Activated naive CD4-positive, alpha-beta T cell treated with anti-CD3 and anti-CD28 coated beads, Interleukin-2, amount 10 ng/mL, durations not matched to agents 7 days and 5 days (primary cell): ENCODE measurements at regions not wholly inside any gene's neighbourhood (a gene's known extent, or its start where the extent isn't known, plus 50 kb on each side); places are given as distances from the start of the nearest gene placed in this dataset.
"Not testable (repeated sequence)": the region's sequence is repeated elsewhere in the genome, so short reads cannot be mapped to it uniquely, and the experiment has no call there.

ENCODE experiments used
- CTCF ChIA-PET: fragments of 350-600 bp; sonication (Branson Sonifier 250); formaldehyde crosslinking; loops from one replicate; lab custom pipeline; 2021; ENCODE audit warnings: antibody characterized with exemption; lab: Charles Lee
- DNase-seq: peaks from one replicate; pipeline ENCODE4 v3.0.0-alpha.2; 2020
- H3K27ac Mint-ChIP-seq: one replicate; pipeline ENCODE4 v1.8.0; 2021; ENCODE audit warnings: mild to moderate bottlenecking, moderate library complexity, mixed read lengths
- H3K27me3 Mint-ChIP-seq: one replicate; pipeline ENCODE4 v1.8.0; 2021; ENCODE audit warnings: mild to moderate bottlenecking, mixed read lengths
- H3K36me3 Mint-ChIP-seq: one replicate; pipeline ENCODE4 v1.8.0; 2021; ENCODE audit warnings: mixed read lengths
- H3K4me1 Mint-ChIP-seq: one replicate; pipeline ENCODE4 v1.8.0; 2021; ENCODE audit warnings: mixed read lengths
- H3K4me3 Mint-ChIP-seq: one replicate; pipeline ENCODE4 v1.8.0; 2021; ENCODE audit warnings: mild to moderate bottlenecking, moderate library complexity, mixed read lengths
- H3K9me3 Mint-ChIP-seq: one replicate; pipeline ENCODE4 v1.8.0; 2021; ENCODE audit warnings: mixed read lengths

DNA sequence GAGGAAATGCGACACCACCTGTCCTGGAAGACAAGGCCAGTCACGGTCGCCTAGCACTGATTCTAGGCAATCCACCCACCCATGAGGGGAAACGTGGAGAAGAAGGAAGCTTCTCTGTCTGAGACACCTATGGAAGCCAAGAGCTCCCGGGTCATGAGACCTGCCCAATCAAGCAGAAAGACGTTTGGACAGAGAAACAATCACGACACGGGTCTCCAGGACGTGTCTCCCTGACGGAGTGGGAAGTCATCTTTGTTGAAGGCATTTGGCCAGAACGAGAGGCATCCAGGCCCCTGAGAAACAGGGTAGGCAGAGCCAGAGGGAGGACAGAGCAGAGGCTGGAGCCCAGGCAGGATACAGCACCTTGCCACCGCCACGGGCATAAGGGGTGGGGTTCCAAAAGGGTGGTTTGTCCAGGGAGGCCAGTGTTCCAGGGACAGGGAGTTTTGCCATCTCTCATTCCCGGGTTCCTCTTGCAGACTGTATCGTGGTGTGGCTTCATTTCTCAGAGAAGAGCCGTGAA, 482.9 kb downstream of the SPATA31A7 start:
- DNase-seq, H3K27me3 Mint-ChIP-seq, CTCF ChIA-PET, H3K4me3 Mint-ChIP-seq, H3K27ac Mint-ChIP-seq, H3K4me1 Mint-ChIP-seq, H3K36me3 Mint-ChIP-seq: not testable (repeated sequence)
- H3K9me3 Mint-ChIP-seq: peaks cover 30% of the 10 kb centered on the region

DNA sequence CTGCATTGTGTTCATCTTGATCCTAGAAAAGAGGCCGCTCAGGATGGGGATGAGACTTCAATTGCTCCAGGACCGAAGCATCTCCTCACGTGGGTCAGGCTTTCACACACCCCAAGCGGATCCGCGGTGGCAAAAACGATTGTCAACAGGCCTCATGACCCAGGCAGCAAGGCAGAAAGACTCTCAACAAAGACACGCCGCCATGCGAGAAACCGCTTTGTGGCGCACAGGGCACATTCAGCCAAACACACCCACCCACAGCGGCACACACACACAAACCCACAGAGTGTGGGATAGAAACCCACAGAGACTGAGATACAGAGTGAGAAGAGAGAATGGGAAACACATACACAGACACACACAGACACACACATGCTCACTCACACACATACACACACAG, 483.4 kb downstream of the SPATA31A7 start:
- Mint-ChIP-seq H3K4me1 (no peaks in the 10 kb centered on the region), H3K27me3 (no peaks in the 10 kb centered on the region), H3K36me3 (no peaks in the 10 kb centered on the region), H3K9me3 (peaks cover 30% of the 10 kb centered on the region), H3K4me3 (no peak overlapping the region), H3K27ac (no peak overlapping the region)
- CTCF ChIA-PET: no interaction called here
- no peak for DNase-seq

GRCh38 chr9:61673664-61674381, 484.0 kb downstream of the SPATA31A7 start:
- H3K9me3 Mint-ChIP-seq: peaks cover 28% of the 10 kb centered on the region
- no peak overlapping the region for H3K4me3 Mint-ChIP-seq

GRCh38 chr9:61674465-61674864, 484.6 kb downstream of the SPATA31A7 start:
- no peaks in the 10 kb centered on the region for H3K4me1 Mint-ChIP-seq
- H3K27me3 Mint-ChIP-seq: no peaks in the 10 kb centered on the region
- H3K27ac Mint-ChIP-seq: no peak overlapping the region
- peaks cover 23% of the 10 kb centered on the region for H3K9me3 Mint-ChIP-seq
- DNase-seq: no peak
- no peaks in the 10 kb centered on the region for H3K36me3 Mint-ChIP-seq
- CTCF ChIA-PET: no interaction called here
- H3K4me3 Mint-ChIP-seq: no peak overlapping the region

More at GRCh38 chr9:61673664-61674381, 484.0 kb downstream of the SPATA31A7 start:
- Mint-ChIP-seq H3K27me3 (no peaks in the 10 kb centered on the region), H3K36me3 (no peaks in the 10 kb centered on the region), H3K4me1 (no peaks in the 10 kb centered on the region), H3K27ac (no peak overlapping the region)
- DNase-seq: no peak
- CTCF ChIA-PET: no interaction called here

- CTCF ChIA-PET: no interaction called here
- no peak overlapping the region for H3K27ac Mint-ChIP-seq
Observed at GRCh38 chr9:61674882-61675281, 485.0 kb downstream of the SPATA31A7 start.

More at GRCh38 chr9:61674882-61675281, 485.0 kb downstream of the SPATA31A7 start:
- DNase-seq: no peak
- Mint-ChIP-seq H3K36me3 (no peaks in the 10 kb centered on the region), H3K27me3 (no peaks in the 10 kb centered on the region), H3K4me3 (no peak overlapping the region), H3K9me3 (peaks cover 20% of the 10 kb centered on the region), H3K4me1 (no peaks in the 10 kb centered on the region)
